HG02623 (cell line): ENCODE measurements at regions not wholly inside any gene's neighbourhood (a gene's known extent, or its start where the extent isn't known, plus 50 kb on each side); places are given as distances from the start of the nearest gene placed in this dataset.
"Not testable (repeated sequence)": the region's sequence is repeated elsewhere in the genome, so short reads cannot be mapped to it uniquely, and the experiment has no call there.

ENCODE experiments used
- ATAC-seq: cut with Tn5 transposase; IDR thresholded peaks from one replicate; pipeline ENCODE4 v1.9.1; 2021; ENCODE audit warnings: moderate library complexity; ENCODE audit not compliant: unreplicated experiment

DNA sequence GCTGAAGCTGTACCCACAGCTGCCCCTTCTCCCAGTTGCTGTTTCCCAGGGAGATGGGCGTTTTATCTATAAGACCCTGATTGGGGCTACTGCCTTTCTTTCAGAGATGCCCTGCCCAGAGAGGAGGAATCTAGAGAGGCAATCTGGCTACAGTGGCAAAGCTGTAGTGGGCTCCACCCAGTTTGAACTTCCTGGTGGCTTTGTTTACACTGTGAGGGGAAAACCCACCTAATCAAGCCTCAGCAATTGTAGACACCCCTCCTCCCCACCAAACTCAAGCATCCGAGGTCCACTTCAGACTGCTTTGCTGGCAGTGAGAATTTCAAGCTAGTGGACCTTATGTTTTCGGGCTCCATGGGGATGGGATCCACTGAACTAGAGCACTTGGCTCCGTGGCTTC, 240.4 kb upstream of the AFF2 start:
- no peak for ATAC-seq

DNA sequence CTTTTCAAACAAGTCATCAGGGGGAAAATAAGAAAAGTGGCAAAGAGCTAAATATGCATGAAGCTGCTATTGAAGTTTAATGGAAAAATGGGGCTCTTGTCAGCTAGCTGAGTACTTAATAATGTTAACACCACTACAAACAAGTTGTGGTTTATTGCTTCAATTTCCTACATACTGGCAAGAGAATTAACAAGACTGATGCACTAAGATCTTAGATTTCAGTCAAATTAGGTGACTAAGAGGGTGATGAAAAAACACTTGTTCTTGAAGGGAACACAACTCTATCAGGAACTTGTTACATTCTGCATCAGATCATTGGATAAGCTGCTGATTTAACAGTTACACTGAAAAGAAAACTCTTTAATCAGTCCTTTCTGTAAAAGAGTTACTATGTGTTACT, 234.6 kb upstream of the AFF2 start:
- ATAC-seq: no peak

DNA sequence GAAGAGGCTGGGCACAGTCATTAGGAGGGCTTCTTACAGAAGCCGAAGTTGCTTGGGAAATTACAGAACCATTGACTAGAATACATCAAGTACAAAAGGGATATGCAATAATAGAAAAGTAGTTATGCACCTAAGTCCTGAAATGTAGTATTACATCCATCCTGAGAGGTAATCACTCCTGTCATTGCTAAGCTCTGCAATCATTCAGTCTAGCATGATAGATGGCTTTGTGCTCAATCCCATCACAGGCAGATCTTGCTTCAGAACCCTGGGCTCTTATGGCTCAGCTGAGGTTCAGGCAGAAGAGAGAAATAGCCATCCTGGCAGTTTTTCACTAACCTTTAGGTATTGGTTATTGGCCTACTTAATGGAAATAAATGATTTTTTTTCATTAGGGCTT, 231.7 kb upstream of the AFF2 start:
- ATAC-seq: no peak

DNA sequence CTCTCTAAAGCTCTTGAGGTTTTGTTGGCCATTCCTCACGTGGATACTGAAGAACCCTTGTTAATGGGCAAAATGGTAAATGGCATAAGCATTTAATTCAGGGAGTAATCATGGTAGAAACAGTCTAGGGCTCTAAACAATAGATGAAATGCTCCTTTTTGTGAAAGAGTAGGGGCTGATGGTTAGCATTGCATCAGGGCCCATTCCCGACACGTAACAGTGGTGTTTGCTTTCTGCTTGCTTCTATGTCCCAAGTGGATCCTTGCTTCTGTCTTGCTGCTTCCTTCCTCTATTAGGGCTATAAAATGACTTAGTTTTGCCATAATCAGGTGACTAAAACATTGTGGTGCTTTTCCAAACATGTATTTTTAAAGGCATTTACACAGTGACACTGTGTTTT, 230.9 kb upstream of the AFF2 start:
- ATAC-seq: no peak

DNA sequence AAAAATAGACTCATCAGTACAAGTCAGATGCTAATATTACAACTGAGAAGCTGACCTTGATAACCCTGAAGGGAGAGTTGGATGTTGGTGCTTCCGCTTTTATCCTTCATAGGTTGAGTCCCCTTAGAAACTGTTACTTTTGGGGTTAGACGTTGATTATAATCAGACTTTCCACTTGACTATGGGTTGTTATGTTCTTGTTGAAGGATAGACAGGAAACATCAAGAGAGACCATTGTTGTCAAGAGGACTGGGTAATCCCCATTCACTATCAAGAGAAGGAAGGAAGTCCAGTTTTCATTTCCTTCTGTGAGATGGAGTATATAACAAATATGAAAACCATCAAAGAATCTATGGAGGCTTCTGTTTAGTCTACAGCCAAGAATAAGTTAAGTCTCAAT, 229.9 kb upstream of the AFF2 start:
- no peak for ATAC-seq

DNA sequence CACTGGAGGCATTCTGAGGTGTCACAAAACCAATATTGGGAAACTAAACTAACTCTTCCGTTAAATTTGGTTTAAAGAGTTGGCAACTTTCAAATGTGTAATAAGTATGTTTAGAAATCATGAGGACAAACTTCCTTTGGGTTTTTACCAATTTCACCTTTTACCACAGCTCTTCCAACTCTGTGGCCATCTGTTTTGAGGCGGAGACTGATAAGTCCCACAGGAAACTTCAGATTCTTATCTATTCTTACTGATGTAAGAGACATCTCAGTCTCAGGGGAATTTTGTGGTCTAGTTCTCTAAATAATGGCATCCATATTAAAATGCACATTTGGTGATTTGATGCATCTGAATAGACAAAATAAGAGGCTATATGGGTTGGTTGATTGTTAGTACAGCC, 229.2 kb upstream of the AFF2 start:
- no peak for ATAC-seq

DNA sequence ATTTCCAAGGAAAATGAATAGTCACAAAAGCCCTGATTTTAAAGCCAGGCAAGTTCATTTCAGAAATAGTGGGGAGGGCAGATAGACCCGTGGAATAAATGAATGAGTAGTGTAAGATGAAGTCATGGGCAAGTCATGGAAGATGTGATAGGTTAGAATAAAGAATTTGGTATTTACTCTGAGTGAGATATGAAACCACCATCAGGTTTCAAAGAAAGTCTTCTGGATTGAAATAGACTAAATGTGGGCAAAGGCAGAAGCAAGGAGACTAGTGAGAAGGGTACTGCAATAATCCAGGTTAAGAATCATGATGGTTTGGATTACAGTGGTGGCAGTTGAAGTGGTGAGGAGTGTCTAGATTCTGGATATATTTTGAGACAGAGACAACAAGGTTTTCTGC, 218.5 kb upstream of the AFF2 start:
- ATAC-seq: no peak

DNA sequence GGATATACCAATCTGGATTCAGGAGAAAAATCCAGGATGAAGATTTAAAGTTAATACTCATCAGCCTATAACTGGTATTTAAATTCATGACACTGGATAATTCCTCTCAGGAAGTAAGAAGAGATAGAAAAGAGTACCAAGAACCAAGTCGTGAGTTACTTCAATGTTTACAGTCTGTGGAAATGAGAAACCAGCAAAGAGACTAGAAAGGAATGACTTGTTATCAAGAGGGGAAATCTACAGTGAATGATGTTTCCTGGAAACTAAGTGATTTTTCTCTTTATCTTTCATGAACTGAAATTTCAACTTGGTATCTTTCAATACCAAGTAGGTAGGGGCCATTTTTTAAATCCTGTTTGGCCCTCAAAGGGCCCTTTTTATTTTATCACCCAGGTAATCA, 217.9 kb upstream of the AFF2 start:
- no peak for ATAC-seq

DNA sequence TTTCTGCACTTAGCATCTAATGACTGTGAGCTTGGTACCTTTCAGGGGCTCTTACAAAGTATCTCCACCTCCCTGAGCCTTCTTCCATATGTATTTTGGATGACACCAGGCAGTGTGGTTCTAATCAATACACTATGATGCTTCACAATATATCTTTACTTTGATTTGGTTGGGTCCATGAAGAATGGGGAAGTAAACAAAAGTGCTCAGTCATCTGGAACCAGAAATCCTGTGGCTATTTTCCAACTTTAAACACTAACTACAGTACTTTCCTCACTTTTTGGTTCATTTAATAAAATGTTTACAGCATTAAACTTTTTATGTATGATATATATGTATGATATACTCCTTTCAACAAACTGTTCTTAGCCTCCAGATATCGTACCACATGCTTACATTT, 216.4 kb upstream of the AFF2 start:
- ATAC-seq: no peak

DNA sequence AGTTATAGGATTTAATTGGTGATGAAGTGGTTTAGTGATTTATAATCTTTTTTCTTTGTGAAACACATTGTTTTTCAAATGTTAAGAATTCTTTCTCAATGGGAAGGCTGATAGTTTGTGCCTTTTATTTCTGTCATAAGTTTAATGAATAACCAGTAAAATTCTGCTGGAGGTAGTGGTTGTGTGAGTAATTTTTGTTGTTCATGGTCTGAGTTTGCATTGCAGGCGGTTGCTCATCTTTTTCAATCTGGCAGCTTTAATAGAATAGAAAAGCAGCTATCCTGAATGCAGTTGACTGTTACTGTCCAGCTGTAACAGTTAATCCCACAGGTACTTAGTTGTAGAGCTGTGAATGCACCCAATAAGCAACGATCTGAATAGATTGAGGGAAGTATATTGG, 215.6 kb upstream of the AFF2 start:
- ATAC-seq: no peak

DNA sequence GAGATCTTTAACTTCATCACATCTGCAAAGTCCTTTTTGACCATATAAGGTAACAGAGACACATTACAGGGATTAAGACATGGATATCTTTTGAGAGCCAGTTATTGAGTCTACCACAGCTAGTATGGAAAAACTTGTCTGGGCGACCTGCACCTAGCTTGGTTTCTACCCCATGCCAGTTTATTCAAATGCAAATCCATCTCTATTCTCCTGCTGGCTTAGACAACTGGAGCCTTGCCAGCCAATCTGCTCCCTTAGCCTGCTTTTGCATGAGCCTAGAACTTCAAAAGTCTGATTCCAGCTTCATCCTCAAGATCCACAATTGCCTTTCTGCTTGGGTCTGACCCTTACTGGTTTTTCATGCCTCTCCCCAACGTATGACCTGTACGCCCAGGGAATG, 212.0 kb upstream of the AFF2 start:
- no peak for ATAC-seq

DNA sequence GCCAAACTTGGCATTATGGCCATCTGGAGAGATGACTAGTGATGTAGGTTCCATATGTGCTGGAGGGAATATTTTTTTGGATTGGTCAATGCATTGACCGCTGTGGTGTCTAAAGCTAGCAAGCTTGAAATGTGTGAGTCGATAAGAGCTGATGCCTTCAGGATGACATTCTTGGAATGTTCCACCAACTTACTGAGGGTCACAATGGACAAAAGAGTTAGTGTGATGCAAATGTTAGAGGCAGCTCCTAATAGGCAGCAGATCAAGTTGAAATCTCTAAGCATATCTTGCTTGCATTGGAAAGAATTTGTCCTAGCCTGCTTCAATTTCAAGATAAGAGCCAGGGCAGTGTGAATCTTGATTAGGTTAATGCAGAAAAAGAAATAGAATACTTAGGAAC, 210.4 kb upstream of the AFF2 start:
- ATAC-seq: no peak

DNA sequence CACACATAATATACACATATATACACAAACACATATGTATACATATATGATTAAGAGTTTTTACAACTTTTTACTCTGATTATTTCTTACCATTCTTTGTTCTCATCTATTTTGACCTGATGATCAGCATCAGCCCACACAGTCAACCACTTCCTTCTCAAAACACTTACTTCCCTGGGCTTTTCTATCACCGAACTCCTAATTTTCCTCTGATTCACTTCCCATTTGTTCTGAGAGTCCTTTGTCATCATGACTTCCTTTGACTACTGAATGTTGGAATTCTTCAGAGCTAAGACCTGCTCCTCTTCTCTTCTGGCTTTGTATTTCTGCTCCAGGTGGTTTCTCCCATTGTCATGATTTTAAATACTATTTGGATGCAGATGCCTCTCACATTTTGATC, 209.5 kb upstream of the AFF2 start:
- ATAC-seq: no peak

DNA sequence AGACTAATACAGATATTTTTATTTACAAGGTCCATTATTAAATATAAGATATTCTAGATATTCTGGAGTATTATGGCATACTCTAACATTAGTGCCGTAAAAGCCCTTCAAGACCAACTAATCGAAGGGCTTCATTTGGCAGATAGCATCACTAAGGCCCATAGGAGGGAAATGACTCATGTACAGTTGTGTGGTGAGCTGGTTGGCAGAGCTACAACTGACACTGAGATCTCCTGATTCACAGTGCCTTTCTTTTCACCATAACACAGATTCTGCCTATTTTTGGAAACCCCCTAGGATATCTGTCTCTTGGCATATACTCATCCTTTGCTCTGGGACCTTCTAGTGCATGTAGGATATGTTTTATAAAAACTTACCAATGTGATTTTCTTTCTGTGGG, 201.7 kb upstream of the AFF2 start:
- ATAC-seq: no peak

DNA sequence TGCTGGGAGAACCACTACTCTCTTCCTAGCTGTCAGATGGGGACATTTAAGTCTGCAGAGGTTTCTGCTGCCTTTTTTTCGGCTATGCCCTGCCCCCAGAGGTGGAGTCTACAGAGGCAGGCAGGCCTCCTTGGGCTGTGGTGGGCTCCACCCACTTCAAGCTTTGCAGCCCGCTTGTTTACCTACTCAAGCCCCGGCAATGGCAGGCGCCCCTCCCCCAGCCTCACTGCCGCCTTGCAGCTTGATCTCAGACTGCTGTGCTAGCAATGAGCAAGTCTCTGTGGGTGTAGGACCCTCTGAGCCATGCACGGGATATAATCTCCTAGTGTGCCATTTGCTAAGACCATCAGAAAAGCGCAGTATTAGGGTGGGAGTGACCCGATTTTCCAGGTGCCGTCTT, 195.2 kb upstream of the AFF2 start:
- not testable (repeated sequence) for ATAC-seq

DNA sequence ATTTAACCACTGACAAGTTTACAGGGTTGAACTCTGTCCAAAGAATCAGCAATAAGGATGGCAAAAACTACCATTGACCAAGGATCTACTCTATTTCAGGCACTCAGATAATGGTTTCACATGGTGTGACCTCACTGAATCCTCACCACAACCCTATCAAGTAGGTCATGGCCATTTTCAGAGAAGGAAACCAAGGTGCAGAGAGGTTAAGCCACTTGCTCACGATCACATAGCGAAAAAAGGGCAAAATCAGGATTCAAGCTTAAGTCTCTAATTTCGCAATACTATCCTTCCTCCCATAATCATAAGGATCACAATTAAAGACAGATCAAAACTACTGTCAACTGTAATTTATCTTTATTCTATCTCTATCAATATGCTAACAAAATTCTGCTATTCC, 191.0 kb upstream of the AFF2 start:
- no peak for ATAC-seq

DNA sequence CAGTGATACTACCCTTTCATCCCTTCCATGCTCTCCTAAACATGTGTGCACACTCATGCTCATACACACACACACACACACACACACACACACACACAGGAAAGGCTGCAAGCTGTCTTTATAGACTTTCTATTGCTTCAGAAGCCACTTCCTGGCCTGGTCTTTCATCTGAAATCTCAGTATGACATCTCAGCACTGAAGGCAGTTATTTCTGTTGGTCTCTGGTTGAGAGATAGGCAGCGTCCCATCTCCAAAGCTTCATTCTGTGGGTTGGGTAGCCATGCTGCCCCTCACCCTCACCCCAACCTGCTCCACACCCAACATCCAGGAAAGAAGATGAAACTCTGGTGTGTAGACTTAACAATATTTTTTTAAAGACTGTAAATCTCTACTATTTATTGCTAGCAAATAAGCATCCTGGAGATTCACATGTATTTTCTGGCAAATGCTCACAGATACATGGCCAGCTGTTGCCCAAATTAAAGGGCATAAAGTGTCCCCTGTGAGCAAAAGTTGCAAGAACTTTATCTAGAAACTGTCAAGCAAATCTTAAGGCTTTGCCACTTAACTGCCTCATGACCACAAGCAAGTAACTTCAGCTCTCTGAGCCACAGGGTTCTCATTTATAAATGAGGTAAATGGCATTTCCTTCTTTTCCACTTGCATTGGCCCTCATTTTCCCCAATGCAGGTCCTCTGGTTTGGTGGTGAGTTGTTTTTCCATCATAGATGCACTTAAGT, 189.8 kb upstream of the AFF2 start:
- ATAC-seq: peak; percentile 89

DNA sequence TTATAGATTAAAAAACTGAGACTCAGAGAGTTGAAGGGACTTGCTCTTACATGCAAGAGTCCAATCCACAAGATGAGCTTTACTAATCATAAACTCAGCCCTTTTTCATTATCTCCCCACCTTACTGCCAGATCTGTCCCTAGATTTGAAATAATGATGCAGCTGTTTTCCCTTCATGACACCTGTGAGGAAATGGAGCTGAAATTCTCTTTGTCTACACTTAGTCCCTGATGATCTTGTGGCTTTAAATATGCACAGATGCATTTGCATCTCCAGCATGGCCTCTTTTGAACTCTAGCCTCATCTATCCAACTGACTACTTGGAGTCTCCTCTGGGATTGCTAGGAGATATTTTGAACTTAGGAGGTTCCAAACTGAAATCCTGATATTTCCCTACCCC, 188.9 kb upstream of the AFF2 start:
- no peak for ATAC-seq

DNA sequence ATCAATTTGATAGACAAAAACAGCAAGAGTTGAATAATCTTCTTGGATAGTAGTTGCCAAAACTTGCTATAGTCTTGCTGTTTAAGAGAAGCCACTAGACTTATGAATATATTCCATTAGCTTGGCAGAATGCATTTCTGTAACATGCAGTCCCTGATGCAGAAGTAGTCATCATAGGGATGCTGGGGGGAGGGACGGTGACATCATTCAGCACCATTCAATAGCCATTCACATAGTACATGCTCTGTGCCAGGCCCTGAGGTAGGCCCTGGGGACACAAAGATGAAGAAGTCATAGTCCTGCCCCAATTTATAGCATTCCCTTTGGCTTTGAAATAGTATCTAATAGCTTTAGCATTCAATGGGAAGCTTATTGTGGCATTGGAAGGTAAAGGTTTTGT, 185.5 kb upstream of the AFF2 start:
- no peak for ATAC-seq

DNA sequence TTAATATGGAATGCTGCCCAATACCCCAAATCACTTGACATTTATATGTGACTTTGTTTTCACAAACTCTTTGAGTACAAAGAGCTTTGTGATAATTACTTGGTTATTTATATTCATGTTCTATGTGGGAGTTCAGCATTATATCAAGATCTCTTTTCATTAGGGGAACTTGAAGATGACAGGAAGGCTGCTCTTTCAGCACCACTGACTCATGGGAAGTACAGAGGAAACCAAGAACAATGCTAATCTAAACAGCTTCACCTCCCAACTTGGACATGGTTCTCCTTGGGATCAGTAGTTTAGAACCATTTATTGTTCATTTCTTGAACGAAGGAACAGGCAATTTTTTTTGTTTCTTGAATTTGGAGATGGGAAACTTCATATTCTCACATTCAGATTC, 184.0 kb upstream of the AFF2 start:
- no peak for ATAC-seq

DNA sequence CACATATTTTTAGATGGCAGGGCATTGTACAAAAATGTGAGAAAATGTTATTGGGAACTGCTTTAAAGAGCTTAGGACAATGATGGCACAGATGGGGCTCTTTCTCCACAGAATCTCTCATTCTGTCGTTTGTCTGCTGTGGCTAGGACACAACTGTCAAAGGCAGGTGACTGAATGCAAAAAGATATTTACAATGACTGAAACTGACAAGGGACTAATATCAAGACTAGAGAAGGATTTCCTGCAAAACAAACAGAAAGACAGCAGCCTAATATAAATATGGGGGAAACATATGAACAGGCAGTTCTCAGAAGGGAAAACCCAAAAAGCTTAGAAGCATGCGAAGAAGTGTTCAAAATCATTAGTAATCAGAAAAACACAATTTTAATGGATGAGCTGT, 177.5 kb upstream of the AFF2 start:
- ATAC-seq: no peak

DNA sequence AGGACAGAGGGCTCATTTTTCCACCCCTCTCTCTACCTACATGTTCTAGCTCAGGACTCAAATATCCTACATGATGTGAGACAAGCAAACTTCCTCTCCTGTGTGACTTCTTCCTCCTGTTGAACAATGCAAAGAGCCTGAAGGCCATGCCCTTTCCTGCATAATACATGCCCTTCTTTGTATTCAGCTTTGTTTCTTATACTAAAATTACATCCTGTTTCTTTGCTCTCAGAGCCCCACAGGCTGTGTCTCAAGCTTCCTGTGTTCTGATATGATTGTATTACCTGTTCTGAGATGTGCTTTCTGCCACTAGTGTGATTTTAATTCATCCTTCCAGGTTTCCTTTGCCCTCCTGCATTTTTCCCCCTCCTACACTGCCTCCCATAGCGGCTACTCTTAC, 166.4 kb upstream of the AFF2 start:
- no peak for ATAC-seq

DNA sequence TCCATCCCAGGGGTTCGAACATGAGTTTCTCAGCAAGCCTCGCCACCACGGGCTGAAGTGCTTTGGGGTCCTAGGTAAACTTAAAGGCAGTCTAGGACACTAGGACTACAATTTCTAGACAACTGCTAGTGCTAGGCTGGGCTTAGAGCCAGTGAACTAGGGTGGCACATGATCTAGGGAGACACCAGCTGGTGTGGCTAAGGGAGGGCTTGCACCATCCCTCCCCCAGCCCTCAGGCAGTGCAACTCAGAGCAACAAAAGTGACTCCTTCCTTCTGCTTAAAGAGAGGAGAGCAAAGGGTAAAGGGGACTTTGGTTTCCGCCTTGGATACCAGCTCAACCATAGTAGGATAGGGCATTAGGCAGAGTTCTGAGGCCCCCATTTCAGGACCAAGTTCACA, 162.5 kb upstream of the AFF2 start:
- no peak for ATAC-seq

DNA sequence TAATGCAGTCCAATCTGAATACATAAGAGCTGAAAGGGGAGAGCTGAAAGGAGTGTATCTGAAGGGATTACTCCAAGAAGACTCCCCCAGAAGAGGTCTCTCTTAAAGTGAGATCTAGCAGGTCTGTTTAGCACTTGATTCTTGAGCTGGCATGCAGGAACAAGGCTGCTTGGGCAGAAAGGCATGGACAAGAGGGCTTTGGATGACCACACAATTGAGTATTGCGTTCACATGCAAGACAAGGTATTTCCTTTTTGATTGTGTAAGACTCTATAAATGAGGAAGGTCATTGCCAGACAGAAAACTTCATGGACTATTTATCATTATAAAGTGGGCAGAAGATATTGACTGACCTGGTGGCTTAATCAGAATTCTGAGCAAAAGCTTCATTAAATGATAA, 145.5 kb upstream of the AFF2 start:
- no peak for ATAC-seq
